ENCODE measurements at regions not wholly inside any gene's neighbourhood (a gene's known extent, or its start where the extent isn't known, plus 50 kb on each side); places are given as distances from the start of the nearest gene placed in this dataset.

GRCh38 chr1:244974106-244974505 is 109.8 kb upstream of the HNRNPU start:
- FAIRE-seq, result no peak
- no peak for DNase-seq (ENCODE audit: low spot score)

GRCh38 chr1:244971552-244972216 is 107.3 kb upstream of the HNRNPU start:
- no peak for DNase-seq (ENCODE audit: low spot score)
- FAIRE-seq, result no peak

- DNase-seq (ENCODE audit: low spot score), result peak; percentile 83
- no peak for FAIRE-seq
Observed at GRCh38 chr1:244970744-244971551, 106.6 kb upstream of the HNRNPU start.

DNA sequence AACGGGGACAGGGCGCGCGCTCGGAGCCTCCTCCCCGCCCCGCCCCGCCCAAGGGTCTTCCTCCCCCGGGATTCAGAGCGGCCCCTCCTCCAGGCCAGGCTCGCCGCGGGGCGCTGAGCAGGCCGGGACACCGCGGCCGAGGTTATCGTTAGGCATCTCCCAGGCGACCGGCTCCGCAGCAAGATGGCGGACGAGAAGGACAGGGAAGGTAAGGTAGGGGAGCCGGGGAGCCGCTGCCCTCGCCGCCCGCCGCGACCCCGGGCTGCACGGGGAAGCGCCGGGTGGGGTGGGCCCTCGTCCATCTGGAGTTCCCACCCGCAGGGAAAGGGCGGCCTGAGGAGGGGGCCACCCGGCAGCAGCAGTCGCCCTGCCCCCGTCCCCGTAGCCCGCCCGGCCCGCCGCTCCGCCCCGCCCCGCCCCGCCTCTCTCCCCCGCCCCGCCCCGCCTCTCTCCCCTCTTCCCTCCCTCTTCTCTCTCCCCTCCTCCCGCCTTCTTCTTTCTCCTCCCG is 105.9 kb upstream of the HNRNPU start:
- DNase-seq (ENCODE audit: low spot score) (peak; percentile 57), FAIRE-seq (no peak)

DNA sequence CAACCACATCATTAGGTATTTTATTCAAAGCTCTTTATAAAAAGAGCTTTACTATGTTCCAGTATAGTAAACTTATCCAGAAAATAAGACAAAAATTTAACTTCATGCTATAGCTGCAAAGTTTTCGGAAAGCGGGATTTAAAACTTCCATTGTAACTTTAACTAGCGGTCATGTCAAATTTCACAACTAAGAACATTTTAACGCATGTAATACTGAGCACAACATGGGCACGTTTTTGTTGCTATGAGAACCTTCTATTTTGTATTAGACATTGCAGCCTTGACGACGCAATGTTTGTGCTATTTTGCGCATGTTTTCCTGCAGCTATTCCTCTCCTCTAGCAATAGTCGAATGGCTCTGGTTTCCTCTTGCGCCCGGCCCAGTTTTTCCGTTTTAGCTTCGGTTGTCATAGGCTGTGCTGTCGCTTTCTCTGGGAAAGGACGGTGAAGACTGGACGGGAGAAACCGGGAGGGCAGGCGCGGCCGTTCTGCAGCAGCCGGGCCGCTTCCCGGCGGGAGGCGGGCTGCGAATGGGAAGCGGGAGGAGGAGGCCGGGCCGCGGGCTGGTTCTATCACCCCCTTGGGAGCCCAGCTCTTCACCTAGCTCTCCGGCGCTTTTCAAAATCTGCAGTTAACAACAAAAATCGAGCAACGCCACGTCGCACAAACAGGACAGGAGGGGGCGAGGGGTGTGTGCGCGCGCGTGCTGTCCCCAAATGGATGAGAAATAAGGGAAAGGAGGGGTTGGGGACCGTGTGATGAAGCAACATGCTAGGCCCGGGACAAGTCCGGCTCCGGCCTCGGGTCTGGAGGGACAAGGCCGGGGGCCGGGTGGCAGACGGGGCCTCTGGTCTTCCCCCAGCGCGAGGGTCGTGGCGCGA is 105.3 kb upstream of the HNRNPU start:
- peak; percentile 54 for DNase-seq (ENCODE audit: low spot score)
- no peak for FAIRE-seq

DNA sequence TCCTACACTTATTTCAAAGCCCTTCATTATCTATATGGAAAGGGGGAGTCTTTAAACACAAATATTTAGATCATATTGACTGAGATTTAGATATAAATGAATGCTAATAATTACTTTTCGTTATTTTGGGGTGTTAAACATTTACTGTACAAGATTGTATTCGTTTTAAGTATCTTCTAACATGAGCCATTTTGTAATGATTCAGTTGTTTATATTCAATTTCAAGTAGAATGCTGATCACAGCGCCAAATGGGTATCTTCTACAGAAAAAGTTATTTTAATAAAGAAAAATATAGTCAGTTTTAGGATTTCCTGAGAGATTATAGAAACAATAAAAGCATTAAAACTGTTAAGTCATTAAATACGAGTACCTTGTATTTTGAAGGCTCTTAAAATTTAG is 104.5 kb upstream of the HNRNPU start:
- FAIRE-seq (no peak), DNase-seq (ENCODE audit: low spot score) (no peak)

DNA sequence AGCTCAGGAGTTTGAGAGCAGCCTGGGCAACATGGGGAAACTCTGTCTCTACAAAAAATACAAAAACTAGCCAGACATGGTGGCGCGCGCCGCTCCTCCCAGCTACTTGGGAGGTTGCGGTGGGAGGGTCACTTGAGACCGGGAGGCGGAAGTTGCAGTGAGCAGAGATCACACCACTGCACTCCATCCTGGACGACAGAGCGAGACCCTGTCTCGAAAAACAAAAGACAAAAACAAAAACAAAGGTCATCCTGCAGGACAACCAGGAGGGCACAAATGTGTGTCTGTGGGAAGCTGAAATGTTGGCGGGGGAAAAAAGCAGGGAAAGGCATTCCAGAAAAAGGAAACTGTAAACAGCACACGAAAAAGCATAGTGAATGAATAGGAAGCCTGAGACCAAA is 104.1 kb upstream of the HNRNPU start:
- DNase-seq (ENCODE audit: low spot score) (no peak), FAIRE-seq (no peak)

- DNase-seq (ENCODE audit: low spot score) (no peak), FAIRE-seq (no peak)
Observed at GRCh38 chr1:244967159-244967558, 102.8 kb upstream of the HNRNPU start.

- DNase-seq (ENCODE audit: low spot score) (no peak), FAIRE-seq (no peak)
Observed at GRCh38 chr1:244965185-244966030, 101.1 kb upstream of the HNRNPU start.

DNA sequence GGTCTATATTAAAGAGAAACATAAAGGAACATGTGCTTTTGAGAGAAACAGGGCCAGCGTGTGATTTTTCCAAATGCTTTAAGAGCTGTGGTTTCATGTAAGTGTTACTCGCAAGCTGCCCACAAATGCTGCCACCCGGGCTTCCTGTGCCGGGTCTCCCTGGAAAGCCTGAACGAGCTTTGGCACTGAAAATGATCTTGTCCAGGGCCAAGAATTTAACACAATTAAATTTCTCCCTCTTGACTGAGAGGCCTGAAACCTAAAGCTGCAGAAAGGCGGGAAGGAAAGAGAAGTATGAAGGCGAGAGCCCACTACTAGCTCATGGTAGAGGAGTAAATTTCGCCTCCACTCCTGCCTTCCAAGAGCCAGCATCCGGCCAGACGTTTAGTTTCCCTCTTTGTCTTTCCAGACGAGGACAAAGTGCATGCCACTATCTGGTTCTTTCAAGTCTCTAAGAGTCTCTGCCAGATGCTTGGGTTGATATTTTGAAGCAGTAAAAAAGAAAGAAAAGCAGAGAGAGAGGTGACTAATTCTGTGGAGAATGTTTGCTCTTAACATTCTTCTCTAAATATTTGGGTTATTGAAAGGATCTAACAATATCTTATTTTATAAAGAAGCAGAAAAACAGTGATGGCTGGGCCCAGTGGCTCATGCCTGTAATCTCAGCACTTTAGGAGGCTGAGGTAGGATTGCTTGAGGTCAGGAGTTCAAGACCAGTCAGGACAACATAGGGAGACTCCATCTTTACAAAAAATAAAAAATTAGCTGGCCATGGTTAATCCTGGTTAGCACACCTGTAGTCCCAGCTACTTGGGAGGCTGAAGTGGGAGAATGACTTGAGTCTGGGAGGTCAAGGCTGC is 100.0 kb upstream of the HNRNPU start:
- no peak for FAIRE-seq

DNA sequence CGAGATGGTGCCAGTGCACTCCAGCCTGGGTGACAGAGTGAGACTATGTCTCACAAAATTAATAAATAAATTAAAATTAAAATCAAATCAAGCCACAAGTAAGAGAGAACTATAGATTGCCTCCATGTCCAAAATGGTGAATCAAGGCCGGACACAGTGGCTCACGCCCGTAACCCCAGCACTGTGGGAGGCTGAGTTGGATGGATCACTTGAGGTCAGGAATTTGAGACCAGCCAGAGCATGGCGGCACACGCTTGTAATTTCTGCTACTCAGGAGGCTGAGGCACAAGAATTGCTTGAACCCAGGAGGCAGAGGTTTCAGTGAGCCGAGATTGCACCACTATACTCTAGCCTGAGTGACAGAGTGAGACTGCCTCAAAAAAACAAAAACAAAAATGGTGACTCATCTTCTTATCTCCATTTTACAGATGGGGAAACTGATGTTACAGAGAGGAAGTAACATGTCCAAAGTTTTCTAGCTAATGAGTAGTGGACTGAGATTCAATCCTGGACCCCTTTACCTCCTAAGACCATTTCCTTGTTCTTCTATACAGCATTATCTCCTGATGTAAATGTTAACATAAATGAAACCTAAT is 99.0 kb upstream of the HNRNPU start:
- no peak for DNase-seq (ENCODE audit: low spot score)
- no peak for FAIRE-seq

More for the DNA sequence above, 100.0 kb upstream of the HNRNPU start:
- peak; percentile 61 for DNase-seq (ENCODE audit: low spot score)

- FAIRE-seq (no peak), DNase-seq (ENCODE audit: low spot score) (no peak)
Observed at GRCh38 chr1:244962130-244962529, 97.8 kb upstream of the HNRNPU start.

DNA sequence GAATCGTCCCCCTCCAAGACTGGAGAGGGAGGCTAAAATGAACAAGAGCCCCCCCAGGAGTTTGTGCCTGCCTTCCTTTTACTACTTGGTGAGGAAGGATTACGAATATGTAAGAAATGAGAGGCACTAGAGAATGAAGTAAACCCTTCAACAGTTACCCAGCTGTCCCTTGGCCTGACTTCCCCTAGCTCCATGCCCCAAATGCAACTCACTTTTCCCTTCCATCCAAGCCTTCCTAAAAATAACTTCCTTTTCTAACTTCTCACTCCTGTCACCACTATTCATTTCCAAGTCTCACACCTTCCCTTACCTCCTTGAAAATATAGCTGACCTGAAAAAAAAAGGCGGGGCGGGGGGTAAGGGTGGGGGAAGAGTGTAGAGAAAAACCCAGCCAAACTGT is 96.6 kb upstream of the HNRNPU start:
- DNase-seq (ENCODE audit: low spot score) (no peak), FAIRE-seq (no peak)

DNA sequence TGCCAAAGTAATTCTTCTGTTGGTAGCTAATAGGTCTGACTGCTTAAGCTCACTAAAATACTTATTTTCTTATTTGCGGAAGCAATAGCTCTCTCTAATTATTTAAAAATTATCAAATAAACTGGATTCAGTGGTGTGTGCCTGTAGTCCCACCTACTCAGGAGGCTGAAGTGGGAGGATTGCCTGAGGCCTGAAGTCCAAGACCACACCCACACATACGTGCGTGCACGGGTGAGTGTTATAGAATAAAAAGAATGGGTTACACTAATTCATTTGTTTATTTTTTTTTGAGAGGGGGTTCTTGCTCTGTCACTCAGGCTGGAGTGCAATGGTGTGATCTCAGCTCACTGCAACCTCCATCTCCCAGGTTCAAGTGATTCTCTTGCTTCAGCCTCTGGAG is 94.2 kb upstream of the HNRNPU start:
- no peak for DNase-seq (ENCODE audit: low spot score)
- FAIRE-seq, result no peak

DNA sequence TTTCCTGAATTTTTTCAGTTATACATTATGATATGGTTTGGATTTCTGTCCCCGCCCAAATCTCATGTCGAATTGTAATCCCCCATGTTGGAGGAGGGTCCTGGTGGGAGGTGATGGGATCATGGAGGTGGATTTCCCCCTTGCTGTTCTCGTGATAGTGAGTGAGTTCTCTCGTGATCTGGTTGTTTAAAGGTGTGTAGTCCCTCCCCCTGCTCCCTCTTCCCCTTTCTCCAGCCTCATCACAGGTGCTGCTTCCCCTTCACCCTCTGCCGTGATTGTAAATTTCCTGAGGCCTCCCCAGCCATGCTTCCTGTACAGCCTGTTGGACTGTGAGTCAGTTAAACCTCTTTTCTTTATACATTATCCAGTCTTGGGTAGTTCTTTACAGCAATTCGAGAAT is 93.2 kb upstream of the HNRNPU start:
- FAIRE-seq, result no peak
- no peak for DNase-seq (ENCODE audit: low spot score)

GRCh38 chr1:244957122-244957521 is 92.8 kb upstream of the HNRNPU start:
- FAIRE-seq (no peak), DNase-seq (ENCODE audit: low spot score) (no peak)

GRCh38 chr1:244955661-244956060 is 91.3 kb upstream of the HNRNPU start:
- no peak for DNase-seq (ENCODE audit: low spot score)
- FAIRE-seq, result no peak

DNA sequence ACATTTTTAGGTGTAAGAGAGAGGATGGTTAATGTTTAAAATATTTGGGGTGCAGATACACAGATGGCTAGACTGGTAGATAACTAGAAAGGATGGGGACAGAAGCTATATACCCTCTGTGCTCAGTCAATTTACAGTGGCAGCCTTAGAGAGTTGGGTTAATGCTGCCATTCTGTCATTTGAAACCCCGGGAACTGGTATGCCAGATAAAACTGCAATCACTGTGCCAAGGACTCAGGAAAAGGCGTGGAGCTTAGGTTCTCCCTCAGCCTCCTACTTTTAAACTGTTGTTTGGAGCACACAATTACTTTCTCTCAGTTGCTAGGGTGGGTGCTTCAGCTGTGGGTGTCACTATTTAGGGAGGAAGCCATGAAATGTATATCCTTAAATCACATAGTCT is 90.0 kb upstream of the HNRNPU start:
- FAIRE-seq, result no peak
- DNase-seq (ENCODE audit: low spot score), result no peak

DNA sequence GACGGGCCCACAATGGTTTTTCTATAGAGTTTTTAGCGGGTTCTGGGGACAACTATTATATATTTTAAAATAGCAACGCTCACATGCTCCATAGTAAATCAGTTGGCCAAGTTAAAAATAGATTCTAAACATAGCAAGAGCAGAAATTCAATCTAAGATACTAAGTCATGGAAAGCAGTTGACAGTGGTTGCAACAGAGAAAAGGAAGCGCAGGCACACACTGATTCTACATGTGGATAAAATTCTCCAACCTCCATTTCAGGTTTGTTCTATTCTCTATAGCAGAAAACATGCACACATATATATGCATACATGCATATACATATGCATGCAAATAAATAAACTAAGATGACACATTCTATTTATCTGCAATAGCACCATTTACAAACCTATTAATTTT is 89.6 kb upstream of the HNRNPU start:
- DNase-seq (ENCODE audit: low spot score), result no peak
- FAIRE-seq, result no peak

DNA sequence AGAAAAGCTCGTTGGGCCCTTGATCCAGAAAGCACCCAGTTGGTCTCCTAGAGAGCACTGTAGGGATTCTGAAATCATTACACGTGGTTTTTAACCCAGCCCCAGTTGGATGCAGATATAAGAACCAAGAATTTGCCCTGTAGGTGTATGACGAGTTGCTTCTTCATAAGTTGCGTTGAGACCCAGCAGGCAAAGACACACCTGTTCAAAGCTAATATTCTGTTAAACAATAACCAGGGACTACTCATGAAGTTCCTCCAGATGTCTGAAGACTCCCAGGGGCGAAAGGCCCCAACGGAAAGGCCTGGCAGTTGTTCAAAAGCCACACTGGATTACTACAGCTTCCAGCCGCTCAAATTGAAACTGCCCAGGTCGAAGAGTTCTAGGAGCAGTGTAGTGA is 88.6 kb upstream of the HNRNPU start:
- DNase-seq (ENCODE audit: low spot score) (no peak), FAIRE-seq (no peak)

Measured in urothelium cell line (cell line).